ENCODE measurements at regions not wholly inside any gene's neighbourhood (a gene's known extent, or its start where the extent isn't known, plus 50 kb on each side); places are given as distances from the start of the nearest gene placed in this dataset.

- DNase-seq: no peak
Measured at GRCh38 chr10:21196822-21197395, 299.8 kb upstream of the NEBL start.

- DNase-seq: no peak
Measured at GRCh38 chr10:21195252-21195651, 298.1 kb upstream of the NEBL start.

GRCh38 chr10:21194510-21194993 is 297.4 kb upstream of the NEBL start:
- no peak for DNase-seq

- DNase-seq: no peak
Measured at GRCh38 chr10:21193196-21193595, 296.1 kb upstream of the NEBL start.

- DNase-seq: no peak
Measured at GRCh38 chr10:21191512-21191911, 294.4 kb upstream of the NEBL start.

GRCh38 chr10:21184984-21185383 is 287.9 kb upstream of the NEBL start:
- no peak for DNase-seq

GRCh38 chr10:21184216-21184615 is 287.1 kb upstream of the NEBL start:
- DNase-seq: no peak

GRCh38 chr10:21183025-21183424 is 285.9 kb upstream of the NEBL start:
- no peak for DNase-seq

- DNase-seq: no peak
Measured at GRCh38 chr10:21181451-21181850, 284.3 kb upstream of the NEBL start.

GRCh38 chr10:21180604-21181003 is 283.5 kb upstream of the NEBL start:
- DNase-seq: no peak

- no peak for DNase-seq
Measured at GRCh38 chr10:21176934-21177480, 279.9 kb upstream of the NEBL start.

GRCh38 chr10:21175797-21176196 is 278.7 kb upstream of the NEBL start:
- no peak for DNase-seq

GRCh38 chr10:21174715-21175495 is 277.8 kb upstream of the NEBL start:
- no peak for DNase-seq

GRCh38 chr10:21173802-21174714 is 276.9 kb upstream of the NEBL start:
- DNase-seq: no peak

GRCh38 chr10:21172930-21173801 is 276.1 kb upstream of the NEBL start:
- no peak for DNase-seq

- DNase-seq: no peak
Measured at GRCh38 chr10:21172542-21172929, 275.4 kb upstream of the NEBL start.

GRCh38 chr10:21171936-21172541 is 274.9 kb upstream of the NEBL start:
- DNase-seq: no peak

GRCh38 chr10:21171197-21171935 is 274.3 kb upstream of the NEBL start:
- DNase-seq: no peak

- no peak for DNase-seq
Measured at GRCh38 chr10:21170216-21170615, 273.1 kb upstream of the NEBL start.

- DNase-seq: no peak
Measured at GRCh38 chr10:21169271-21169670, 272.2 kb upstream of the NEBL start.

Measured in CD4-positive, alpha-beta T cell treated with Interleukin-4 for 1 hour (primary cell).